Upper lobe of right lung (tissue), 1 donor: ENCODE measurements at regions not wholly inside any gene's neighbourhood (a gene's known extent, or its start where the extent isn't known, plus 50 kb on each side); places are given as distances from the start of the nearest gene placed in this dataset.

Experiments used
- ATAC-seq: fragments of 200-7000 bp; cut with Tn5 transposase; one replicate; pipeline ENCODE4 v1.9.1; 2020; ENCODE audit warnings: mild to moderate bottlenecking, moderate library complexity
- DNase-seq: peaks from one replicate; pipeline ENCODE4 v3.0.0-alpha.2; 2020
- H3K27ac ChIP-seq: fragments of 200-600 bp; one replicate; pipeline ENCODE4 v1.8.0; 2022
- H3K27me3 ChIP-seq: fragments of 200-600 bp; one replicate; pipeline ENCODE4 v1.8.0; 2022; ENCODE audit warnings: mild to moderate bottlenecking
- H3K36me3 ChIP-seq: fragments of 200-600 bp; one replicate; pipeline ENCODE4 v1.8.0; 2022
- H3K4me1 ChIP-seq: fragments of 200-600 bp; one replicate; pipeline ENCODE4 v1.8.0; 2022
- H3K4me3 ChIP-seq: fragments of 200-600 bp; one replicate; pipeline ENCODE4 v1.8.0; 2022; ENCODE audit warnings: mild to moderate bottlenecking
- H3K9me3 ChIP-seq: fragments of 200-600 bp; one replicate; pipeline ENCODE4 v1.8.0; 2022
- intact Hi-C: fragments of 100-400 bp; cut with DNase I; formaldehyde crosslinking; loops from one replicate; pipeline ENCODE4 v1.11.0; 2022
- TF ChIP-seq, protein P1 (sequence below): fragments of 200-600 bp; IDR thresholded peaks from one replicate; pipeline ENCODE4 v1.8.0; 2022; ENCODE audit warnings: antibody characterized with exemption
- donor health status: DM: no; HTN: yes; CAD: no; lungs with severe emphysema.

DNA sequence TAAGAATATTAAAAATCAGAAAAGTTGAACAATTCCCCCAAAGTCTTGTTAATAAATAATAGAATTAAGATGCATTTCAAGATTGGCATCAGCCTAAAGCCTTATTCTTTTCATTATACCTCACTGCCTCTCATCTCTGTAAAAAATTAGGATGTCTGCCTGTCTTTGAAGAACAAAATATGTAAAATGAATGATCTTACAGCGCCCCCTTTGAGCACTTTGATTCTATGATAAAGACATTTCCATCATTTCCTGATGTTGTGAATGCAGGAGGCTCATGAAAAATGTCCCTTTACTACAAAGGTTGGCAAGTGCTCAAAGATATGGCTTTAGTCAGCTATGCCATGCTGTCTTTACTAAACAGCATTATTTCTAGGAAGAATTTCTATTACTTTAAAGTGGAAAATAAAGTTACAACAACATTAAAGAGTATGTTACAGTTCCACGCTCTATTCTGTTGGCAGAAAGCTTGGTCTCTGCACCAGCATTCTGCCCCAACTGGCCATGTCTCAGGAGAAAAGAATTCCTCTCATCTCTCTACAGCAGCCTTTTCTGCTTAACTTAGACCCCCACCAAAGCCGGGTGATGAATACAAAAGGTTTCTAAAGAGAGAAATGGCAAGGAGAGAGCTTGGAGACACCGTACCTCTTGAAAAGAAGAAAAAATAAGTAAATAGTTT, 95.1 kb downstream of the LLPH start:
- Histone ChIP-seq H3K27ac (no peak overlapping the region), H3K27me3 (peaks cover 7% of the 10 kb centered on the region), H3K4me3 (no peak overlapping the region), H3K36me3 (no peaks in the 10 kb centered on the region), H3K4me1 (no peaks in the 10 kb centered on the region), H3K9me3 (no peaks in the 10 kb centered on the region)
- TF ChIP-seq, protein P1, sequence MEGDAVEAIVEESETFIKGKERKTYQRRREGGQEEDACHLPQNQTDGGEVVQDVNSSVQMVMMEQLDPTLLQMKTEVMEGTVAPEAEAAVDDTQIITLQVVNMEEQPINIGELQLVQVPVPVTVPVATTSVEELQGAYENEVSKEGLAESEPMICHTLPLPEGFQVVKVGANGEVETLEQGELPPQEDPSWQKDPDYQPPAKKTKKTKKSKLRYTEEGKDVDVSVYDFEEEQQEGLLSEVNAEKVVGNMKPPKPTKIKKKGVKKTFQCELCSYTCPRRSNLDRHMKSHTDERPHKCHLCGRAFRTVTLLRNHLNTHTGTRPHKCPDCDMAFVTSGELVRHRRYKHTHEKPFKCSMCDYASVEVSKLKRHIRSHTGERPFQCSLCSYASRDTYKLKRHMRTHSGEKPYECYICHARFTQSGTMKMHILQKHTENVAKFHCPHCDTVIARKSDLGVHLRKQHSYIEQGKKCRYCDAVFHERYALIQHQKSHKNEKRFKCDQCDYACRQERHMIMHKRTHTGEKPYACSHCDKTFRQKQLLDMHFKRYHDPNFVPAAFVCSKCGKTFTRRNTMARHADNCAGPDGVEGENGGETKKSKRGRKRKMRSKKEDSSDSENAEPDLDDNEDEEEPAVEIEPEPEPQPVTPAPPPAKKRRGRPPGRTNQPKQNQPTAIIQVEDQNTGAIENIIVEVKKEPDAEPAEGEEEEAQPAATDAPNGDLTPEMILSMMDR, result peak; percentile 28
- ATAC-seq, result no peak
- no peak for DNase-seq
- intact Hi-C loops, result no loop called here

DNA sequence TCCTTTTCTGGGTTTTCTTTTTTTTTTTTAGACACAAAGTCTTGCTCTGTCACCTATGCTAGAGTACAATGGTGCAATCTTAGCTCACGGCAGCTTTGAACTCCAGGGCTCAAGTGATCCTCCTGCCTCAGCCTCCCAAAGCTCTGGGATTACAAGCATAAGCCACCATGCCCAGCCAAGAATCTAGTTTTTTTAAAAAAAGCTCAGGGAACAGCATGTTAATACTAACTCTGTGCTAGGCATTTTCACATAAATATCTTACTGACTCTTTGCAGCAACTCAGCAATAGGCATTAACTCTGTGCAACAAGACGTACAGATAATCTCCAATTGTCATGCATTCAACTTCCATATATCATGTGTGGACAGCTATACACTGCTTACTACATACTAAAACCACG, 97.4 kb downstream of the LLPH start:
- no peak for DNase-seq
- Histone ChIP-seq H3K9me3 (no peaks in the 10 kb centered on the region), H3K36me3 (no peaks in the 10 kb centered on the region), H3K27ac (no peak overlapping the region), H3K27me3 (no peaks in the 10 kb centered on the region), H3K4me1 (no peaks in the 10 kb centered on the region), H3K4me3 (no peak overlapping the region)
- TF ChIP-seq, protein P1, result no peak
- no peak for ATAC-seq
- intact Hi-C loops, result no loop called here

GRCh38 chr12:66032739-66033138, 97.8 kb downstream of the LLPH start:
- no peak for ATAC-seq
- H3K27ac ChIP-seq, result no peak overlapping the region
- intact Hi-C loops, result no loop called here
- TF ChIP-seq, protein P1, result no peak
- H3K36me3 ChIP-seq, result no peaks in the 10 kb centered on the region
- no peaks in the 10 kb centered on the region for H3K4me1 ChIP-seq
- no peaks in the 10 kb centered on the region for H3K9me3 ChIP-seq
- H3K27me3 ChIP-seq, result no peaks in the 10 kb centered on the region
- H3K4me3 ChIP-seq, result no peak overlapping the region
- no peak for DNase-seq

DNA sequence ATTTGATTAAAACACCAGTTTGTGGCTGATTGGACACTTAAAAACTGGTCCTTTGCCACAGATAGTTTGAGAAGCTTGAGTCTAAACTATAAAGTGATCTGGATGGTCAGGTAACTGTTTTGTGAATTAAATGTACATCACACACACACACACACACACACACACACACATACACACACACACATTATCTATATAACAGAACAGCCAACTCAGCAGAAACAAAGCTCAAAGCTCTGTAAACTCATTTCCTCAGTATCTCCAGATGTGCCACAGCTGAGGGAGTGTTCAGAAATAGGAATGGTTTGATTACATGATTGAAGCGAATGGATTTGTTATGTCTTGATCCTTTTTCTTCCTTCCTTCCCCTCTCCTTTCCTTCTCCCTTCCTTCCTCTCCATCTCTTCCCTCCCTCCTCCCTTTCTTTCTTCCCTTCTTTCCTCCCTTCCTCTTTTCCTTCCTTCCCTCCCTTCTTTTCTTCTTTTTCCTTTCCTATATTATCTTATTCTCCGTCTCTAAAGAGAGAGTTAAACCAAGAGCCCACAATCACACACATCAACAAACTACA, 100.3 kb downstream of the LLPH start:
- TF ChIP-seq, protein P1, result no peak
- DNase-seq (no peak), ATAC-seq (no peak)
- Histone ChIP-seq H3K27me3 (no peaks in the 10 kb centered on the region), H3K27ac (no peak overlapping the region), H3K4me1 (no peaks in the 10 kb centered on the region), H3K36me3 (no peaks in the 10 kb centered on the region), H3K9me3 (no peaks in the 10 kb centered on the region), H3K4me3 (no peak overlapping the region)
- intact Hi-C loops, result no loop called here

DNA sequence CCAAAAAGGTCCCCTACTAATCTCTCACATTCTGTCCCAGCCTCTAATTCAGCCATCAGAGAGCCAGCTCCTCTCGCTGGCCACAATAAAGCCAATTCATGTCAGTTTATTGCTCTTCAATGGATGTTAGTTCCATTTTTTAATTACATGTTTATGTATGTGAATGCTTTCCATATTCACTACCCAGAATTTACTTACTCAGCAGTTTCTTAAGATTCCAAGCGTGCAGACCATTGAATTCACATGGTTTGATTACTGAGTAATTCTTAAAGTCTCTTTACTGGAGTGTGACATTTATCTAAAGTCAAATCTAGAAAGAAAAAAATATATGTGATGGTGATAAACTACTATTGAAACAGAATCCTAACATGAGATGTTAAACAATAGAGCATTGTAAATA, 102.2 kb downstream of the LLPH start:
- TF ChIP-seq, protein P1, result no peak

More for the DNA sequence above, 102.2 kb downstream of the LLPH start:
- DNase-seq (no peak), ATAC-seq (no peak)
- Histone ChIP-seq H3K4me3 (no peak overlapping the region), H3K36me3 (no peaks in the 10 kb centered on the region), H3K4me1 (no peaks in the 10 kb centered on the region), H3K27ac (no peak overlapping the region), H3K27me3 (no peaks in the 10 kb centered on the region), H3K9me3 (no peaks in the 10 kb centered on the region)
- intact Hi-C loops, result no loop called here
